B cell (primary cell): ENCODE measurements at regions not wholly inside any gene's neighbourhood (a gene's known extent, or its start where the extent isn't known, plus 50 kb on each side); places are given as distances from the start of the nearest gene placed in this dataset.
A peak's percentile ranks its signal among the peaks of the same experiment; 100 is the strongest.

Experiments
- ATAC-seq: fragments of 200-7000 bp; cut with Tn5 transposase; one replicate; pipeline ENCODE4 v1.10.0; 2021; ENCODE audit warnings: low read depth, mild to moderate bottlenecking, moderate number of reproducible peaks, moderate library complexity
- CTCF ChIA-PET: fragments of 350-600 bp; sonication (Branson Sonifier 250); formaldehyde crosslinking; loops from one replicate; lab custom pipeline; 2021; ENCODE audit warnings: antibody characterized with exemption, inconsistent platforms; lab: Charles Lee
- POLR2A ChIA-PET: fragments of 350-600 bp; sonication (Branson Sonifier 250); formaldehyde crosslinking; loops from one replicate; lab custom pipeline; 2021; ENCODE audit warnings: antibody characterized with exemption; lab: Charles Lee
- DNase-seq: peaks from one replicate; pipeline ENCODE4 v3.0.0; 2013
- H2AFZ ChIP-seq: 2 replicates; pipeline ENCODE4 v1.6.1; 2012; ENCODE audit warnings: mild to moderate bottlenecking, low read depth, low read length; ENCODE audit not compliant: insufficient read depth, poor library complexity, severe bottlenecking
- H3K27ac ChIP-seq, 2 donors: 1 replicate in 1 of 2; 2 replicates in 1 of 2; pipeline ENCODE4 v1.5.1; 2012 to 2013; ENCODE audit warnings: low read length in 2 of 2, mild to moderate bottlenecking in 2 of 2, moderate library complexity in 1 of 2
- H3K27me3 ChIP-seq, 4 experiments: fragments of 200-600 bp in 1 of 4; sonication (generic) in 1 of 4; replicated peaks in 1 of 4; 1 replicate in 2 of 4; 2 replicates in 2 of 4; pipeline versions ENCODE4 v1.6.1 to v1.7.0; 2013 to 2016; ENCODE audit warnings: low read length in 3 of 4, mild to moderate bottlenecking in 2 of 4, mixed read lengths in 1 of 4, moderate library complexity in 1 of 4; ENCODE audit not compliant: insufficient read depth in 4 of 4, control insufficient read depth in 3 of 4; ENCODE audit errors: control extremely low read depth in 1 of 4
- H3K36me3 ChIP-seq, 2 experiments: replicated peaks in 1 of 2; 1 replicate in 1 of 2; 2 replicates in 1 of 2; pipeline versions ENCODE4 v1.6.1 to v1.7.1; 2013; ENCODE audit warnings: low read length in 1 of 2; ENCODE audit not compliant: insufficient read depth in 2 of 2, control insufficient read depth in 1 of 2; ENCODE audit errors: control extremely low read depth in 1 of 2, extremely low read depth in 1 of 2
- H3K4me1 ChIP-seq, 2 donors: fragments of 200-600 bp in 1 of 2; sonication (generic) in 1 of 2; 1 replicate in 1 of 2; 2 replicates in 1 of 2; pipeline versions ENCODE4 v1.5.1 to v1.6.1; 2013 to 2017; ENCODE audit warnings: low read length in 2 of 2; ENCODE audit not compliant: control insufficient read depth in 2 of 2, insufficient read depth in 2 of 2
- H3K4me2 ChIP-seq: replicated peaks from 2 replicates; pipeline ENCODE3; 2012; ENCODE audit warnings: mild to moderate bottlenecking, low read depth, low read length; ENCODE audit not compliant: poor library complexity, severe bottlenecking
- H3K4me3 ChIP-seq, 5 experiments: fragments of 200-600 bp in 1 of 5; sonication (generic) in 1 of 5; 1 replicate in 3 of 5; 2 replicates in 2 of 5; pipeline versions ENCODE4 v1.5.1 to v1.7.0; 2011 to 2016; ENCODE audit warnings: low read length in 4 of 5, mild to moderate bottlenecking in 4 of 5, low read depth in 2 of 5, control low read depth in 1 of 5, moderate library complexity in 1 of 5; ENCODE audit not compliant: insufficient read depth in 1 of 5; ENCODE audit errors: control extremely low read depth in 1 of 5, extremely low read depth in 1 of 5
- H3K79me2 ChIP-seq: fragments of 200-600 bp; sonication (generic); one replicate; pipeline ENCODE4 v1.6.0; 2016; ENCODE audit warnings: low read length; ENCODE audit not compliant: control insufficient read depth, insufficient read depth
- H3K9ac ChIP-seq: fragments of 200-600 bp; sonication (generic); 2 replicates; pipeline ENCODE4 v1.6.1; 2017; ENCODE audit warnings: mild to moderate bottlenecking, low read length, moderate library complexity
- H3K9me3 ChIP-seq, 3 donors: one replicate each; pipeline versions ENCODE4 v1.6.1 to v1.7.1; 2013; ENCODE audit warnings: low read length in 2 of 3; ENCODE audit not compliant: control insufficient read depth in 2 of 3, insufficient read depth in 1 of 3; ENCODE audit errors: control extremely low read depth in 1 of 3
- H4K20me1 ChIP-seq: 2 replicates; pipeline ENCODE4 v1.6.0; 2012; ENCODE audit warnings: mild to moderate bottlenecking, low read length; ENCODE audit not compliant: insufficient read depth, control insufficient read depth, poor library complexity, severe bottlenecking
- H3K27ac Mint-ChIP-seq: one replicate; pipeline ENCODE4 v1.8.0; 2021; ENCODE audit warnings: mixed read lengths
- H3K27me3 Mint-ChIP-seq: one replicate; pipeline ENCODE4 v1.8.0; 2021; ENCODE audit warnings: mixed read lengths
- H3K4me1 Mint-ChIP-seq: one replicate; pipeline ENCODE4 v1.8.0; 2021; ENCODE audit warnings: mixed read lengths
- H3K4me3 Mint-ChIP-seq: one replicate; pipeline ENCODE4 v1.8.0; 2021; ENCODE audit warnings: mixed read lengths
- H3K9me3 Mint-ChIP-seq: one replicate; pipeline ENCODE4 v1.8.0; 2022; ENCODE audit warnings: mixed read lengths; ENCODE audit not compliant: insufficient read depth
- EZH2 ChIP-seq: IDR thresholded peaks from 2 replicates; pipeline ENCODE4 v1.6.1; 2012; ENCODE audit warnings: borderline replicate concordance, low read depth, mild to moderate bottlenecking, moderate library complexity, low read length; ENCODE audit not compliant: insufficient read depth, poor library complexity, severe bottlenecking
- WGBS: methylation state at CpG from one replicate; pipeline ENCODE4 v1.1.5; 2013; ENCODE audit warnings: missing lambda C conversion rate; ENCODE audit not compliant: insufficient coverage; 5-methylcytosine and 5-hydroxymethylcytosine counted together
- intact Hi-C: fragments of 100-400 bp; cut with micrococcal nuclease; formaldehyde crosslinking; loops from one replicate; pipeline ENCODE4 v1.10.0; 2022
- TF ChIP-seq, protein P1 (sequence below): fragments of 200-600 bp; IDR thresholded peaks from one replicate; pipeline ENCODE4 v1.8.0; 2022; ENCODE audit warnings: antibody characterized with exemption, mild to moderate bottlenecking

DNA sequence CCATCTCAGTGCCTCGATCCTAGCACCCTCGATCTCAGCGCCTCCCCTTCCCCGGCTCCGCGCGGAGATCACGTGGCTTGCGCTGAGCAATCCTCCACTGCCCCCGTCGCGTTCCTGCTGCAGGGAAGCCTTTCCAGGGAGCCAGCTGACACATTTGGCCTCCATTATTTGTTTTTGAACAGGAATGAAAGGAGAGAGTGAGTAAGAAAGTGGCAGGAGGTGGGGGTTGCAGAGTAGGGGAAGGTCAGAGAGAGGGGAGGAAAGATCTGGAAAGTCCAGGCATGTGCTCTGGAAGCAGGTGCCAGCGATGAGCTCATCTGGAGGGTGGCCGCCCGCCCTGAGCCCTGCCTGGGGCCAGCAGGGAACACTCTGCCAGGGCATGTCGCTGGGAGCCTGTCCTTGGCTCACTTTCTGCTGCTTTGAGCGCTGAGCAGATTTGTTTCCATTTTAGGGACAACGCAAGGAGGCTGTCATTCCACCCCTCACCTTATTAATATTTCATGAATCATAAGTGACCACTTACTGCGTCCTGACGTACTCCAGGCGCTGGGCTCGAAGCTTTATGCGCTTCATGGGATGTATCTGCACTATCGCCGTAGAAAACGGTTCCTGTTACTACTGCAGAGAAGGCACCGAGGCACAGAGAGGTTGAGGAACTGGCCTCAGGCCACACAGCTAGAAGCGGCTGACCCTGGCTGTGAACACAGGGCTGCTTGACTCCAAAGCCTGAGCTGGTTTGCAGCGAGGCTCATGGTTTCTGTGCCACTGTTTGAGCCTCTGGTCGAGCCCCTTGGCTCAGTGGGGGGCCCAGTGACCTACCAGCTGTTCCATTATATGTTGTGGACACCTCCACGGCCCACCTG is 283.1 kb downstream of the SEC14L1 start:
- WGBS, result 96% methylated on average over 31 of the region's 31 CpGs
- H3K27ac ChIP-seq, result peak overlapping the region in 1 of 2 donors; percentile 26
- ATAC-seq (no peak), DNase-seq (no peak)
- no peaks in the 10 kb centered on the region for H3K36me3 ChIP-seq
- no peak overlapping the region for H3K4me3 ChIP-seq
- CTCF ChIA-PET, result interaction anchor here (1.5 to 27.0 kb wide), 3 partner anchors 14 to 70 kb away, joined by 3 to 699 read pairs (median 206); no protein-coding TSS in a partner anchor
- intact Hi-C loops, result no loop called here
- H3K4me3 Mint-ChIP-seq, result no peak overlapping the region
- no peak overlapping the region for H3K9ac ChIP-seq
- no peak for TF ChIP-seq EZH2
- TF ChIP-seq, protein P1, sequence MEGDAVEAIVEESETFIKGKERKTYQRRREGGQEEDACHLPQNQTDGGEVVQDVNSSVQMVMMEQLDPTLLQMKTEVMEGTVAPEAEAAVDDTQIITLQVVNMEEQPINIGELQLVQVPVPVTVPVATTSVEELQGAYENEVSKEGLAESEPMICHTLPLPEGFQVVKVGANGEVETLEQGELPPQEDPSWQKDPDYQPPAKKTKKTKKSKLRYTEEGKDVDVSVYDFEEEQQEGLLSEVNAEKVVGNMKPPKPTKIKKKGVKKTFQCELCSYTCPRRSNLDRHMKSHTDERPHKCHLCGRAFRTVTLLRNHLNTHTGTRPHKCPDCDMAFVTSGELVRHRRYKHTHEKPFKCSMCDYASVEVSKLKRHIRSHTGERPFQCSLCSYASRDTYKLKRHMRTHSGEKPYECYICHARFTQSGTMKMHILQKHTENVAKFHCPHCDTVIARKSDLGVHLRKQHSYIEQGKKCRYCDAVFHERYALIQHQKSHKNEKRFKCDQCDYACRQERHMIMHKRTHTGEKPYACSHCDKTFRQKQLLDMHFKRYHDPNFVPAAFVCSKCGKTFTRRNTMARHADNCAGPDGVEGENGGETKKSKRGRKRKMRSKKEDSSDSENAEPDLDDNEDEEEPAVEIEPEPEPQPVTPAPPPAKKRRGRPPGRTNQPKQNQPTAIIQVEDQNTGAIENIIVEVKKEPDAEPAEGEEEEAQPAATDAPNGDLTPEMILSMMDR, result no peak
- peaks cover 36% of the 10 kb centered on the region for H3K79me2 ChIP-seq
- H4K20me1 ChIP-seq, result no peaks in the 10 kb centered on the region
- peaks cover 58% of the 10 kb centered on the region for H3K4me1 Mint-ChIP-seq
- no peaks in the 10 kb centered on the region for H3K9me3 ChIP-seq
- no peaks in the 10 kb centered on the region for H3K9me3 Mint-ChIP-seq
- H3K27me3 Mint-ChIP-seq, result no peaks in the 10 kb centered on the region
- POLR2A ChIA-PET, result interaction anchor here (0.8 to 0.9 kb wide), 2 partner anchors 23 to 36 kb away, joined by 4 to 5 read pairs; no protein-coding TSS in a partner anchor
- no peak overlapping the region for H3K4me2 ChIP-seq
- H2AFZ ChIP-seq, result no peak overlapping the region
- no peaks in the 10 kb centered on the region for H3K27me3 ChIP-seq
- H3K4me1 ChIP-seq, result peaks cover 56 to 77% of the 10 kb centered on the region in 2 donors
- H3K27ac Mint-ChIP-seq, result peak overlapping the region; percentile 32
